ENCODE measurements at regions not wholly inside any gene's neighbourhood (a gene's known extent, or its start where the extent isn't known, plus 50 kb on each side); places are given as distances from the start of the nearest gene placed in this dataset.

DNA sequence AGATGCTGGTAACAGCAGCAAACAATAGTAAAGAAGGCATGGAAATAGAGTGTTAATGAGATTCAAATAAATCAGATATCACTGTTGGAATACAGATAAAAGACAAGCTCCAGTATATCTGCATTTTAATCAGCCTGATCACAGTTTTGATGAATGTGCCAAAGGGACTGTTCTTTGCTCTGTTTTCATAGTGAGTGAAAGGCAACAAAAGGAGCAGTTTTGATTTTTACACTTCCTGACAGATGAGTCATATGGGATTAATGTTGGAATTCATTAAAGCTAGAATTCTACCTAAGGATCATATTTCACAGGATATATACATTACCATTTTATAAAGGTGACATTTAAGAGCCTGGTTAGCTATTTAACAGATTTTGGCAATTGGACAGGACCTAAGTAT is 743.3 kb upstream of the PTPRD start:
- H3K36me3 ChIP-seq, result no peaks in the 10 kb centered on the region
- H3K27me3 ChIP-seq, result no peaks in the 10 kb centered on the region
- H3K27ac ChIP-seq, result no peak overlapping the region
- no peak for ATAC-seq
- TF ChIP-seq EP300 (IDR thresholded peaks at IDR 0.05) (no peak), POLR2A (IDR thresholded peaks at IDR 0.05) (no peak), CTCF (IDR thresholded peaks at IDR 0.05) (no peak)
- no peaks in the 10 kb centered on the region for H3K9me3 ChIP-seq
- no peaks in the 10 kb centered on the region for H3K4me1 ChIP-seq
- no peak overlapping the region for H3K4me3 ChIP-seq

- TF ChIP-seq EP300 (IDR thresholded peaks at IDR 0.05) (no peak), POLR2AphosphoS5 (IDR thresholded peaks at IDR 0.05) (no peak), POLR2A (IDR thresholded peaks at IDR 0.05) (no peak), CTCF (IDR thresholded peaks at IDR 0.05) (no peak)
- Histone ChIP-seq H3K9me3 (no peaks in the 10 kb centered on the region), H3K27me3 (no peaks in the 10 kb centered on the region), H3K4me1 (no peaks in the 10 kb centered on the region), H3K27ac (no peak overlapping the region), H3K36me3 (no peaks in the 10 kb centered on the region), H3K4me3 (no peak overlapping the region)
- ATAC-seq, result no peak
- WGBS, 2 donors (ENCODE audit: low coverage in 1 of 2), result 80 to 87% methylated on average over 3 to 5 of the region's 14 CpGs
Observed at GRCh38 chr9:11366585-11367129, 753.9 kb upstream of the PTPRD start.

GRCh38 chr9:11374926-11375325 is 762.1 kb upstream of the PTPRD start:
- H3K27me3 ChIP-seq, result no peaks in the 10 kb centered on the region
- no peak overlapping the region for H3K27ac ChIP-seq
- H3K9me3 ChIP-seq, result no peaks in the 10 kb centered on the region
- TF ChIP-seq POLR2A (IDR thresholded peaks at IDR 0.05) (no peak), CTCF (IDR thresholded peaks at IDR 0.05) (no peak), POLR2AphosphoS5 (IDR thresholded peaks at IDR 0.05) (no peak), EP300 (IDR thresholded peaks at IDR 0.05) (no peak)
- no peaks in the 10 kb centered on the region for H3K4me1 ChIP-seq
- H3K36me3 ChIP-seq, result no peaks in the 10 kb centered on the region
- no peak overlapping the region for H3K4me3 ChIP-seq
- ATAC-seq, result no peak
- 70 to 74% methylated on average over 7 of the region's 7 CpGs for WGBS, 2 donors (ENCODE audit: low coverage in 1 of 2)

- Histone ChIP-seq H3K4me3 (no peak overlapping the region), H3K36me3 (no peaks in the 10 kb centered on the region), H3K27me3 (no peaks in the 10 kb centered on the region), H3K27ac (no peak overlapping the region), H3K4me1 (no peaks in the 10 kb centered on the region), H3K9me3 (peaks cover 0 to 51% (median 0%) of the 10 kb centered on the region in 3 donors)
- no peak for ATAC-seq
- TF ChIP-seq EP300 (IDR thresholded peaks at IDR 0.05) (no peak), POLR2A (IDR thresholded peaks at IDR 0.05) (no peak), POLR2AphosphoS5 (IDR thresholded peaks at IDR 0.05) (no peak), CTCF (IDR thresholded peaks at IDR 0.05) (no peak)
Observed at GRCh38 chr9:11402621-11403020, 789.8 kb upstream of the PTPRD start.

DNA sequence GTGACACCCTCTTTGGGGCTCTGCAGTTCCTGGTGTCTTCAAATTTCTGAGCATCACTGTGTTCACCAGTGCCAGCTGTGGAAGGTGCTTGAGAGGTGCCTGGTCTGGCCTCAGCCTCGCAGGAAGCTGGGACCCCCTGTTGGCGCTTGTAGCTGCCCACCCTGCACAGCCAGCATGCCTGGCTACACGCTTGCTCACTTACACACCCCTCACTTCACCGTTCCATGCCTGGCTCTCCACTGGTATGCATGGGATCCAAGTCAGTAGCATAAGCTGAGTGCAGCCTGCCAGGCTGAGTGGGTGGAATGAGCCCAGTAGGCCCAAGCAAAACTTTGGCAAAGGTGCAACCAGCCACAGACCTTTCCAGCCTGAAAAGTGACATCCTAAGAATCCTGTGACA is 801.4 kb upstream of the PTPRD start:
- 80 to 100% methylated on average over 2 of the region's 4 CpGs for WGBS, 2 donors (ENCODE audit: low coverage in 1 of 2)
- no peak overlapping the region for H3K27ac ChIP-seq
- no peak overlapping the region for H3K4me3 ChIP-seq
- H3K36me3 ChIP-seq, result no peaks in the 10 kb centered on the region
- no peak for TF ChIP-seq POLR2A (IDR thresholded peaks at IDR 0.05)
- no peak for TF ChIP-seq CTCF (IDR thresholded peaks at IDR 0.05)
- no peak for TF ChIP-seq POLR2AphosphoS5 (IDR thresholded peaks at IDR 0.05)
- TF ChIP-seq EP300 (IDR thresholded peaks at IDR 0.05), result no peak
- H3K9me3 ChIP-seq, result no peaks in the 10 kb centered on the region
- H3K27me3 ChIP-seq, result no peaks in the 10 kb centered on the region
- no peak for ATAC-seq
- no peaks in the 10 kb centered on the region for H3K4me1 ChIP-seq

Measured in gastroesophageal sphincter (tissue), 4 donors.